GM19467 (cell line): ENCODE measurements at regions not wholly inside any gene's neighbourhood (a gene's known extent, or its start where the extent isn't known, plus 50 kb on each side); places are given as distances from the start of the nearest gene placed in this dataset.

Experiments used
- ATAC-seq: cut with Tn5 transposase; IDR thresholded peaks from one replicate; pipeline ENCODE4 v1.9.1; 2021; ENCODE audit warnings: mild to moderate bottlenecking, moderate library complexity; ENCODE audit not compliant: unreplicated experiment

DNA sequence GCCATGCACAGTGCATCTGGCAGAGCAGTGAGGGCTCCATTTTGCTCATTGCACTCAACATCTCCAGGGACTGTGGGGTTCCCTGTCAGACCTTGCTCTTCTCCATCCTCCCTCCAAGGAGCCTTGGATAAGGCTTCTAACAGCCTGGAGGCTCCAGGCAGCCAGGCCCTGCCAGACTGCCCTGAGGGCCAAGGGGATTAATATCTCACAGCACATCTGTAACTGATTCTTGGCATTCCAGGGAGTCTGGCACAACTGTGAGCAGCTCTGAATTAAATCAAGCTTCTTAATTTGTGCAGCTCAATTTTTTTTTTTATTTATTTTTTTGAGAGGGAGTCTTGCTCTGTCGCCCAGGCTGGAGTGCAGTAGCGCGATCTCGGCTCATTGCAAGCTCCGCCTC, 224.5 kb upstream of the PGRMC2 start:
- no peak for ATAC-seq

DNA sequence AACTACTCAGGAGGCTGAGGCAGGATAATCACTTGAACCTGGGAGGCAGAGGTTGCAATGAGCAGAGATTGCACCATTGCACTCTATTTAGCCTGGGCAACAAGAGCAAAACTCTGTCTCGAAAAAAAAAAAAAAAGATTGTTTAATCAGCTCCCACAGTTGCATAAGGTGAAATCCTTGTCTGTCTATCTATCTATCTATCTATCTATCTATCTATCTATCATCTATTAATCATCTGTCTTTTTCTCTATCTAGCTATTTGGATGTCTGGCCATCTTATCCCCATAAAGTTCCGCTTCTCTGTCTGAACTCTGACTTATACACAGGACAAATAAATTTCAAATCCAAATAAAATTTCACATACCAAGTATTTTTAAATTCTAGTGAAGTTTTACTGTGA, 223.2 kb upstream of the PGRMC2 start:
- ATAC-seq, result no peak

DNA sequence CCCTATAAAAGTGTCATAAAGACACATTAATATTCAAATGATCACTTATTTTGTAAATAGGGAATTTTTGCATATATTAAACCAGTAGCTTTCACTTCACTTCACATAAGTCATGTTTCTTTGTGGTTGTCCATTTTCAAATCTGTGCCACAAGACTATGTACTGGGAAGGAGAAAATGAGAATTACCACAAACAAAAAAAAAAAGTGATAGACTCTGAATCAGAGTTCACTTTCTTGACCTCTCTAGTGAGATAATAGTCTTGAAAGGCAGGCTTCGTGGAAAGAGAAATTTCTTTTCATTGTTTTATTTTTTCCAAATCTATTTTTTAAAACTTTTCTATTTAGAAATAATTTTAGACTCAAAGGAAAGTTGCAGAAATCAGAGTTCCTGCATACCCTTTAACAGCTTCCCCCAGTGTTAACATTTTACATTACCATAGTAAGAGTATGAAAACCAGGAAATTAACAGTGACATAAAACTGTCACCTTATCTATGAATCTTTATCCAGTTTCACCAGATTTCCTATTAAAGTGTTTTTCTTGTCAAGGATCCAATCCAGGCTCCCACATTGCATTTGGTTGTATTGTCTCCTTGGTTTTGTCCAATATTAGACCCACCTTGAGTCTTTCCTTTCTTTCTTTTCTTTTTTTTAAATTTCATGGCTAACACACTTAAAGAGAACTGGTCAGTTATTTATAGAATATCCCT, 215.4 kb upstream of the PGRMC2 start:
- ATAC-seq, result no peak

DNA sequence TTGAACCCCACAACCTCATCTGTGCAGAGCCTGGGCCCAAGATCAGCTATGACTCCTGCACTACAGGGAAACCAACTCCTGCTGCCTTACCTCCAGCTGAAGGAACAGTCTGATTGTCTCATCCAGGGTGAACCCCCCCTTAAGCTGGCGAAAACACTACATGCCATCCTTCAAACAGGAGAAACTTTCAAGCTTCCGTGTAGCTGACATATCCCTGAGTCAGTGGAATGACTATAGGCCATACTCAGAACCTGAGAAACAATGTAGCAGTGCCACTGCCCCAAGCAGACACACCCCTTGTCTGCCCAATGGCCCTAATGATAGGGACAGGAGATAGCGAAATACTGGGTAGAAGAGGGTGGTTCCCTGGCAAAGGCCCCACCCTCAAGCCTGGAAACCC, 213.6 kb upstream of the PGRMC2 start:
- no peak for ATAC-seq

DNA sequence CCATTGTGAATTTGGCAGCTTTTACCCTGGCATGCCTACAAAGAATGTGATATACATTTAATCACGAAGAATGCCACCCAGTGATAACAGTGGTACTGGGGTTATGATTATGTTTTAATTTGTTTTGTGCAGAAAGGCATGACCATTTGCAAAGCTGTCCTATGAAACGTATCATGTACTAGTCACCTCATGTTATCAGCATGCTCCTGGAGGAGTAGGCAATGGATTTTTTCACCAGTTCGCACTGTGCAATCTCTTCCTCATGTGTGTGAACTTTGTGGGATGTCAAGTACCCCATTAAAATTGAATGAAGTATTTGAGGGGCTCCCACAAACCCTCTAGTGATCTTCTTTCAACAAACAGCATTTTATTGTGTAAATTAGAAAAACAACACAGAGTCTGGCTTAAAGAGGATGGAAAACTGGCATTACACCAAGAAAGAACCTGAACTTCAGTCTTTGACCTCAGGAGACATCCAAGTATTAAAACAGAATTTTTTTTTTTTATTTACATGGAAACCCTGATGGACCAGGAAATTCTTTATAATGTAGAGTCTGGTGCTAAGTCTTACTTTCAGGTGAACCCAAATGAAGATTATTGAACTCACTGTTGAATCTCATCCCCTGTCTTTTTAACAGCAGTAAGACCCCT, 200.6 kb upstream of the PGRMC2 start:
- no peak for ATAC-seq

DNA sequence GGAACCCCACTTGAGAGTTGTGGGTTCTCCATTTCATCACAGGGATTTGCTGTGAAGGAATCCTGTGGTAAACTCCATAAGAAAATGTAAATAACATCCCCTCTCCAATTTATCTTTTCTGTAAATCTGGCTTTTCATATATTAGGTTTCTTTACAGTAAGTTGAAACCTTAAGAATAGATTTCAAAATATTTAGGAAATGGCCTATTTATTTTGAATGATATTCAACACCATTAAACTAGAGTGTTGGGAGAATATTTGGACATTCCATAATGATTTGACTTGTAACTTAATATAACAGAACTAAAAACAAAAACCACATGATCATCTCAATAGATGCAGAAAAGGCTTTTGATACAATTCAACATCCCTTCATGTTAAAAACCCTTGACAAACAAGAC, 197.3 kb upstream of the PGRMC2 start:
- ATAC-seq, result no peak

DNA sequence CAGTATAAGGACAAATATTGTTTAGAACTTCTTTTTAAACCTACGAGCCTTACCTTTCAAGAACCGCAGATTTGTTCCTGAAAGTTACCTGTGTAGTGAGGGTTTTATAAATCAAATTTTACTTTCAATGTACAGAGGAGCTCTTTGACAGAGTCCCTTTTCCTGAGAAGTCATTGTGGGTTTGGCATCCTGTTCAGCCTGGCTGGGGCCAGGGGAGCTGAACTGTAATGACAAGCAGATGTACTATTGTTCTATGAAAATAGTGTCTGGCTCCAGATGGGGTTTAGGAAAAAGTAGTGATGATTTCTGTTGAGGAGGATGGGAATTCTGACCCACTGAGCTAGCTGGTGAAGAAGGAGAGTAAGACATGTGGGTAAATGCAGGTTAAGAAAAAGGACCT, 196.2 kb upstream of the PGRMC2 start:
- no peak for ATAC-seq

DNA sequence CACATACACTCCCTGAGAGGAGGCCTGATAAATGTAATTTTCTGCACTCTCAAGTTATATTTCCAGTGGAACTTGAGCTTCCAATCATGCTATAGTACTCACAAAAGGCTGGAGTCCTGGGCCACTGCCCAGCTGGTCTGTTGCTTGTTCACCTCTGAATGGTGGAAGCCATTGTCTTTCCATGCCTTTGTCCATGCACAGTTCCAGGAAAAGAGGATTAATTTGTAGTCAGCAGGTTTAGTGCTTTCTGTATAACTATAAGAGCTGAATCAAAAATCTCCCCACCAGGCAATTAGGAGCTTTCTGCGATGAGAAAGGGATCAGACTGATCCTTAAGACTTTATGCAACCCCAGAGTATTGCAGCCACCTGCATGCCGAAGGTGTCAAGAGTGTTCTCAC, 195.4 kb upstream of the PGRMC2 start:
- ATAC-seq, result no peak

DNA sequence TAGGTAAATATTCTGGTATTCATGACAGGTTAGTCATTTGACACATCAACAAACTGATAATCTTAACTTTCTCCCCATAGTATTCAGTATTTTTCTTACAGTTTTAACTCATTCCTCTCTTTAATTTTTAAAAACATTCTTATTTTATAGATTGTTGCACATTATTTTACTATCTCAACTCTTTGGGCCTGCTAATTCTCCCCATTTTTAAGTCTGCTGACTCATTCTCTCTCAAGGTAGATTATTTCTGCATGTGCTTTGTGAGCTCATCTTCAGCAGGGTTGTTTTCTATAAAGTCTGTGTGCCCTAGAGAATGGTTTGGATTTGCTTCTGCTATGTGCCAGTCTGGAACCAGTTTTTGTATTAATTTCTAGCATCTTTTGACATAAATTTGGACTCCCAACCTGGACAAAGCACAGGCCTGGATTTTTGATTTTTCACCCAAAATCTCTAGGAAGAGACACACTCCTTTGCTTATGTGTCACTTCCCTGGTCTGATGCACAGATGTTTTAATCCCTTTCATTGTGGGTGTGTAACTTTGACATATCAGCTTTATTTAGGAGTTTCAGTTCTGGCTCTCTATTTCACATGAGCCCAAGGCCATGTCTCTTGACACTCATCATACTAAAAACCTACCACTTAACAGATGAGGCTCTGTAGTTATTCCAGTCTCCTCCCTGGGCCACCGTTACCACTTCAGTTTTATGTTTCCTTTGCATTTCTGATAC, 194.3 kb upstream of the PGRMC2 start:
- no peak for ATAC-seq

DNA sequence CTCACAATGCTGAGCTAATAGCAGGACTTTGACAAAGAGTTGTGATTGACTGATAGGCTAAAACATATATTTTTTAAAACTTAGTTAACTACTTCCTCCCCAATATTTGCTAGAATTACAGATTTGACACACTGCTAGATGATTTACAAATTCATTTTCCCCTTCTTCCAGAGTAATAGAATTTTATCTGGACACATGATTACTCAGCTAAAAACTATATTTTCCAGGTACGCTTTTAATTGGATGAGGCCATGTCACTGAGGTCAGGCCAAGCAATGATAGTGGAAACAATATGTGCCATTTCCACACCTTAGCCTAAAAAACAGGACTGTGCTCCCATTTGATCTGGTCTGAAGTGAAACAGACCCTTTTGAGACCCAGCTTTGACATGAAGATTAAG, 193.3 kb upstream of the PGRMC2 start:
- ATAC-seq, result no peak

DNA sequence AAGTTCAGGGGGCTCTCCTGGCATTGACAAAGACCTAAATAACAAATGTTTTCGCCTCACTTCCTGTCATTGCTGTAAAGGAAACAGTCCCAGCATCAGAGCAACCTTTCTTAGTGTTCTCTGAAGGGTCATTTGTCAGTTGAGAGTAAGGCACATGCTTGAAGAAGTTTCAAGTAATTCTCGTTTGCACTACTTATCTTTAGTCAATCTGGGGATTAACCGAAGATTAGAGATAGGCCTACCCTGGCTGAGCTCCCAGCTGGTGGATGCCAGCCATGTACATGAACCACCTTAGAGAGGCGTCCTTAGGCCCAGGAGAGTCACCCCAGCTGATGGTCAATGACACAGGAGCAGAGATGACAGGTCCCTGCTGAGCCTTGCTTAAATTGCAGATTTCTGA, 189.9 kb upstream of the PGRMC2 start:
- ATAC-seq, result no peak

DNA sequence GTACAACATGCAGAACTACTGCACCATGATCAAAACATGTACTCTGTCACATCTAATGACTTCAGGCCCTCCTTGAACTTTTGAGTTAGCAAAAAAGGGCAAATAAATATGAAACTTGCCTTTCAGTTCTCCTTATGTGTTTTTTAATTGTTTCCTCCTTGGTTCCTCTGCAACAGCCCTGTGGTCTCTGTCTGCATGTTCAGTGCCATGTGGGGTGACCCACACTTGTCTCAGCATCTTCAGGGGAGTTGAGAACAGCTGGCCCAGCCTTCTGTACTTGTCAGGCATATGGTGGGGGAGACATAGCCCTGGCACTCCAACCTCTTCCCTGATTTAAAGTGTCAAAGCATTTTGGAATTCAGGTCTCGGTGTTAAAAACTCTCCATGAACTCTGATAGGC, 188.0 kb upstream of the PGRMC2 start:
- no peak for ATAC-seq

DNA sequence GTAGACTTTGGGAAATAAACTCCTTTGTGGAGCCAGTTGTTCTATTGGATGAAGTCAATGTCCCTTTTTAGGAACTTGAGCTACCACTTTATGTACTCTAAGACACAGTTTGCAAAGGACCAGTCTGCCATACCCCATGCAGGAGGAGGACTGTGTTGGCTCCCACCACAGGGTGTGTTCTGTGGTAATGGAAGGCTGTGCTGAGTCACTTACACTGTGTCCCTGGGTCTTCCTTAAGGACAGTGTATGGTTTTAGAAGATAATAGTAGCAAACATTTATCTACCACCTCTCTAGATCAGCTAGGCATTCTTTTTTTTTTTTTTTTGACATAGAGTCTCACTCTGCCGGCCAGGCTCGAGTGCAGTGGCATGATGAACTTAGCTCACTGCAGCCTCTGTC, 184.0 kb upstream of the PGRMC2 start:
- ATAC-seq, result no peak

DNA sequence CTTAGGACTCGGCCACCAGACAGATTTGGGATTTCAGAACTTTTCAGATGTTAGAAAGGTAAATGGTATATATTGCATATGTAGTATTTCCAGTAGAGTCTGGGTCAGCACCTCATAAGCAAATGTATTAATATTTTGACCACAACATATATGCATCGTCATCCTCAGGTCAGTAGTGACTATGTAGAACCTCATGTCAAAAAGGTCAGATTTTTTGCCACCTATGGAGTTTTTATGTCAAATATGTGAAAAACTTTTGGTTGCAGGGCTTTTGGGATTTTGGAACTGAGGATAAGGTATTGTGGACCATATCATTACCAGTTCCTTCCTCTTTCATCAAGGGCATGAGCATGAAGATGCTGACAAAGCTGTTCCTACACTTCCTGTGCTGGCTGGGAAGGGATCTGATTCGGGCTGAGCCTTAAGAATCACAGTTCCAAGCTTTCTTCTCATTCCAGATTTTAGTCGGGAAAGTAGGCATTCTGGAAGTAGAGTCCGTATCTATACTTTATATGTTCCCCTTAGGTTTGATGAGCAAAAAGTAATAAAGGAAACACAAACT, 183.0 kb upstream of the PGRMC2 start:
- no peak for ATAC-seq

DNA sequence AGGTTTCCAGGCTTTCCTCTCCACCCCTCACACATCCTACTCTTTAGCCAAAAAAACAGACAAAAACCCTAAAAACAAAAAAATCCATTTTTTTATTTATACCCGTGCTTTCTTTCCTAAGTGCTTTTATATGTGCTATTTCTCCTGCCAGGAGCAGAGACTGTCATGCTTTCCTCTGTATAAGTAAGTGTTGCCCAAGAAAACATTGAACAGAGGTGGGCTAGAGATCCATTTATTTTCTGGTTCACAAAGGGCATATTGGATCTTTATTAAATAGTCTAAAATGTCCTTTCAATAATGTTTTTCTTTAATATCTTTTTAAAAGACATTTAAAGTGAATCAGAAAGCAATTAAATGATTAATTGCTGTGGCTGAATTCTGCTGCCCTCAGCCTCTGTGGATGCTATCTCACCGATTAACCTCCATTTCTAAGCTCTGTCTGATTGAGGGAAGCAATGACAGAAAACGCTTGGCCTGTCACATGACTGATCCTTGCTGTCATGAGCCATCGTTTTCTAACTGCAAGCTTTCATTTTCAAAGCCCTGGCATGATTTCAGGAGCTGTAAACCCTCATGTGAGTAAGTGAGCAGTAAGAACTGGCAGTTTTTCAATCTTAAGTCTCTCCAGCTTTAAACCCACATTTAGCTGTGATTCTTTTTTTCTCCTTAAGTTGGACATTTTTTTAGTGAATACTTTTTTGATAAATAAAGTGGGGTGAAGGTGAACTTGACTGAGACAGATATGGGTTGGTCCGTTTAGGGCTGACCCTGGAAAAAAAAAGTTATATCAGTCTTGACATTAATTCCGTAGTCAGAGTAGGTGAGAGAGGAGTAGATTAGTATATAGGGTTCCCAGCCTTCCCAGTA, 180.7 kb upstream of the PGRMC2 start:
- no peak for ATAC-seq

DNA sequence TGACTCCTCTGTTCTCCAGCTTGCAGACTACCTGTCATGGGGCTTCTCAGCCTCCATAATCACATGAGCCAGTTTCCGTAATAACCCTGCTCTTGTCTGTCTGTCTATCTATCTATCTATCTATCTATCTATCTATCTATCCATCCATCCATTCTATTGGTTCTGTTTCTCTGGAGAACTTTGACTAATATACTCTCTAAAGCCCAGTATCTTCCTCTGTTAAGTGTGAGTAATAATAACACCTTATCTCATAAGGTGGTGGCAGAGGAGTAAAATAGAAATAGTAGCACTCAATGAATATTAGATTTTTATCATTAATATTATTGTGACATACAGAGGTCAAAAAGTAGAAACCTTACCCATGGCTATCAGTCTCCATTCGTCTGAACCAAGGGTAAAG, 177.9 kb upstream of the PGRMC2 start:
- no peak for ATAC-seq

DNA sequence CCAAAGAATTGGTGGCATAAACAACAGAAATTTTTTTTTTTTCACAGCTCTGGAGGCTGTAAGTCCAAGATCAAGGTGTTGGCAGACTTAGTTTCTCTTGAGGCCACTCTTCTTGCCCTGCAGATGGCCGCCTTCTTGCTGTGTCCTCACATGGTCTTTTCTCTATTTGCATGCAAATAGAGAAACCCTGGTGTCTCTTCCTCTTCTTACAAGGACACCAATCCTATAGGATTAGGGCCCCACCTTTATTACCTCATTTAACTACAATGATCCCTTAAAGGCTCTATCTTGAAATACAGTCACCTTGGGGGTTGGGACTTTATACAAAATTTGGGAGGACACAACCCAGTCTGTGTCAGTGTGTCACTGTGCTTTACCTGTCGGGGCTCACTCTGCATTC, 175.4 kb upstream of the PGRMC2 start:
- ATAC-seq, result no peak

DNA sequence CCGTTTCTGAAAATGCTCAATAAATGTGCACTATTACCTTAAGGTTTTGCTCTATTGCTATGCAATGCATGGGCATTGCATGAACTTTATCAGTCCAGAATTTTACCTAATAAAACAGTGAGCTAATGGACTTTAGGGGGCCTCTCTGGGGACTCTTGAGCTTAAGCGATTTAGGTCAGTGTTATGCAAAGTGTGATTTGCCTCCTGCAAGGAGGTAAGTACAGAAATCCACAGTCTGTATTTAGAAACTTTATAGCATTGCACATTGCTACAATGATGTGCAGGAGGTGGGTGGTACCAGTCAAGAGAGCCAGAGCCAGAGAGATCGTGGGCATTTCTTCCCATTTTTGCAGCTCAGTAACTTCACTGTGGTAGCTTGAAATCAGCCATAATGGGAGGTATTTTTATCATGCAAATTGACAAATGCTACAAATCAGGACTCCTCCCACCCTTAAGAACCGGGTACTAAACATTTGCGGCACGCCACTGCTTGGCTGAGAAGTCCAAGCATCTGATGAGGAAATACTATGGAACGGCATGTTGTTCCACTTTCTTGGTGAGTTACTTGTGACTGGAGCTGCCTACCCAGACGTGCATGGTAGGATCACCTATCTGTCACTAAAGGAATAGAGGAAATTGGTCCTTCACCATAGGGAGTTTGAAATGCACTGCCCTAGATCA, 174.6 kb upstream of the PGRMC2 start:
- ATAC-seq, result no peak

DNA sequence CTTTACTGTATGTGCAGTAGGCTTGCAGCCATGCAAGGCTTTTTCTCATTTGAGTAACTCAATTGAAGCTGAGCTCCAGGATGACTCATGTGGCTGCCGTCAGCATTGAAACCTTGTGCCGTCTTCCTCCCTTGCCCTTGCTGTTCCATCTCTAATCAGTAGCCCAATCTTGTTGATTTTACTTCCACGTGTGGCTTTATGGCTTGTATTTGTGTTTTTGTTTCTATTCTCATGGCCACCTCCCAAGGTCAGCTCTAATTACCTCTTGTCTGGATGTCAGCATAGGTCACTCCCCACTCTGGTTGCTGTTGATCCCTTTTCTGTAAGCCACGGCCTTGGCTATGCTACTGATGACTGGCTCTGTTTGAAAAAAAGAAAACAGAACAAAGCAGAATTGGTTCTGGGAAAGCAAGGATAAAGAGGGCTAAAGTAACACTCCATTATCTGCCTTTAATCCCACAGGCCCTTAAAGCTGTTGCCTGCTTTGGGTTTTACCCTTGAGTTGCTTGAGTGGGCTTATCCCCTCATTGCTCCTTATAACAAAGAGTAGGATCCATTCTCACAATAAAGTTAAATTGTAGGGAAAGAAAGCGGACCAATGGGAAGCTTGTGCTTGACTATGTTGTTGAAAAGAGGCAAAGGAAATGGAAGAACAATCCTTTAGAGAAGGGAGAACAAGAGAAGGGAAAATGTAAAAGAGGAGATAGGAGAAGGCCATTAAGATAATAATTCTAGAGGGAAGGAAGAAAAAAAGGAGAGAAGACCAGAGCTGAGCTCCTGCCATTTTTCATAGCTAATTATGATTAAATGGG, 173.9 kb upstream of the PGRMC2 start:
- ATAC-seq, result no peak

DNA sequence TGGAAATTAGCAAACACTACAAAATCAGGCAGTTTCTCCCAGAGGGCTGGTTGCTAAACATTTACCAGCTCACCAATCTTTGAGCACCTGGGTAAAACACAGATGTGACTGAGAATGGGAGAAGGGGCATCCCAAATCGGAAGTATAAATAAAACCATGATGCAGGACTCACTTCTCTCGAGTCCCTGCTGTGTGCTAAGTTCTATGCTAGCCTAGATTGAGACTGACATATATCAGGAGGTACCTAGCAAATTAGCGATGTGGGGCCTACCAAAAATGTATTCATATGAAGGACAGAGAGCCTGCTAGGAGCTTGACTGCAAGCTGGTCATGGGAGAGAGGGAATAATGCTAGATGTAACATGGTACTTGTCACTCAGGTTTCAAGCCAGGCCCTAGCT, 171.9 kb upstream of the PGRMC2 start:
- no peak for ATAC-seq
